Common myeloid progenitor, CD34-positive (primary cell): ENCODE measurements at regions not wholly inside any gene's neighbourhood (a gene's known extent, or its start where the extent isn't known, plus 50 kb on each side); places are given as distances from the start of the nearest gene placed in this dataset.

ENCODE experiments used
- CTCF ChIA-PET: fragments of 350-600 bp; sonication (Branson Sonifier 250); formaldehyde crosslinking; loops from one replicate; lab custom pipeline; 2021; ENCODE audit warnings: antibody characterized with exemption; lab: Charles Lee
- POLR2A ChIA-PET: fragments of 350-600 bp; sonication (Branson Sonifier 250); formaldehyde crosslinking; loops from one replicate; lab custom pipeline; 2021; ENCODE audit warnings: antibody characterized with exemption; lab: Charles Lee
- DNase-seq, 3 donors: peaks; one replicate each; pipeline versions ENCODE4 v3.0.0 to v3.0.0-alpha.2; 2013
- H3K27ac ChIP-seq, 2 experiments: 1 replicate in 1 of 2; 2 replicates in 1 of 2; pipeline ENCODE4 v1.7.0; 2013; ENCODE audit warnings: inconsistent platforms in 2 of 2, low read length in 2 of 2, mild to moderate bottlenecking in 2 of 2, low read depth in 1 of 2, moderate library complexity in 1 of 2; ENCODE audit not compliant: severe bottlenecking in 2 of 2, insufficient read depth in 1 of 2, poor library complexity in 1 of 2
- H3K27me3 ChIP-seq, 5 experiments: replicated peaks in 2 of 5; 1 replicate in 3 of 5; 2 replicates in 2 of 5; pipeline versions ENCODE4 v1.6.1 to v1.7.0; 2013; ENCODE audit warnings: low read length in 4 of 5, mild to moderate bottlenecking in 2 of 5, moderate library complexity in 2 of 5, inconsistent platforms in 1 of 5; ENCODE audit not compliant: insufficient read depth in 5 of 5, control insufficient read depth in 4 of 5
- H3K36me3 ChIP-seq, 4 experiments: 1 replicate in 2 of 4; 2 replicates in 2 of 4; pipeline versions ENCODE4 v1.6.1 to v1.7.0; 2013; ENCODE audit warnings: low read length in 3 of 4, control low read depth in 1 of 4, mild to moderate bottlenecking in 1 of 4; ENCODE audit not compliant: control insufficient read depth in 4 of 4, insufficient read depth in 4 of 4
- H3K4me1 ChIP-seq, 4 experiments: 1 replicate in 3 of 4; 2 replicates in 1 of 4; pipeline versions ENCODE4 v1.6.1 to v1.7.1; 2013; ENCODE audit warnings: low read length in 3 of 4, mild to moderate bottlenecking in 3 of 4, control low read depth in 1 of 4, inconsistent platforms in 1 of 4, moderate library complexity in 1 of 4; ENCODE audit not compliant: control insufficient read depth in 4 of 4, insufficient read depth in 4 of 4; ENCODE audit errors: control extremely low read depth in 1 of 4
- H3K4me3 ChIP-seq, 7 experiments: 1 replicate in 4 of 7; 2 replicates in 3 of 7; pipeline versions ENCODE4 v1.5.1 to v1.7.0; 2013; ENCODE audit warnings: mild to moderate bottlenecking in 7 of 7, low read length in 6 of 7, moderate library complexity in 6 of 7, inconsistent platforms in 2 of 7, low read depth in 2 of 7, control low read depth in 1 of 7; ENCODE audit not compliant: insufficient read depth in 4 of 7, control insufficient read depth in 1 of 7; ENCODE audit errors: extremely low read depth in 1 of 7
- H3K9me3 ChIP-seq, 5 experiments: 1 replicate in 4 of 5; 2 replicates in 1 of 5; pipeline versions ENCODE4 v1.6.1 to v1.7.1; 2013; ENCODE audit warnings: low read length in 4 of 5, mild to moderate bottlenecking in 2 of 5, inconsistent platforms in 1 of 5, low read depth in 1 of 5, moderate library complexity in 1 of 5; ENCODE audit not compliant: control insufficient read depth in 4 of 5, insufficient read depth in 2 of 5; ENCODE audit errors: control extremely low read depth in 1 of 5
- WGBS: methylation state at CpG from one replicate; pipeline ENCODE4 v1.1.5; 2013; ENCODE audit not compliant: insufficient coverage; 5-methylcytosine and 5-hydroxymethylcytosine counted together

- no peak overlapping the region for H3K27ac ChIP-seq
- peaks cover 0 to 20% (median 11%) of the 10 kb centered on the region in 5 experiments for H3K9me3 ChIP-seq
- peaks cover 0 to 14% (median 0%) of the 10 kb centered on the region in 5 experiments for H3K27me3 ChIP-seq
- no peaks in the 10 kb centered on the region for H3K36me3 ChIP-seq
- H3K4me3 ChIP-seq, result no peak overlapping the region
- H3K4me1 ChIP-seq, result no peaks in the 10 kb centered on the region
- CTCF ChIA-PET, result no interaction called here
- DNase-seq, result no peak
- WGBS, result 89% methylated on average over 6 of the region's 8 CpGs
- POLR2A ChIA-PET, result interaction anchor here (0.6 kb wide), 1 partner anchor 88 kb away, joined by 3 read pairs; no protein-coding TSS in a partner anchor
Observed at GRCh38 chr22:27259433-27259832, 542.1 kb downstream of the MN1 start.

- H3K4me3 ChIP-seq, result no peak overlapping the region
- peaks cover 0 to 12% (median 7%) of the 10 kb centered on the region in 5 experiments for H3K9me3 ChIP-seq
- ChIA-PET POLR2A (interaction anchor here (0.6 kb wide), 1 partner anchor 87 kb away, joined by 3 read pairs; no protein-coding TSS in a partner anchor), CTCF (no interaction called here)
- no peaks in the 10 kb centered on the region for H3K4me1 ChIP-seq
- H3K27me3 ChIP-seq, result peaks cover 0 to 14% (median 0%) of the 10 kb centered on the region in 5 experiments
- WGBS, result 85% methylated on average over 5 of the region's 6 CpGs
- H3K36me3 ChIP-seq, result no peaks in the 10 kb centered on the region
- DNase-seq, result no peak
- H3K27ac ChIP-seq, result no peak overlapping the region
Observed at GRCh38 chr22:27260087-27260698, 541.4 kb downstream of the MN1 start.

- no peak overlapping the region for H3K27ac ChIP-seq
- H3K4me3 ChIP-seq, result no peak overlapping the region
- H3K9me3 ChIP-seq, result peaks cover 0 to 2% (median 0%) of the 10 kb centered on the region in 5 experiments
- POLR2A ChIA-PET, result interaction anchor here (0.5 kb wide), 1 partner anchor 742 kb away, joined by 5 read pairs; no protein-coding TSS in a partner anchor
- H3K4me1 ChIP-seq, result no peaks in the 10 kb centered on the region
- CTCF ChIA-PET, result no interaction called here
- H3K27me3 ChIP-seq, result peaks cover 0 to 14% (median 0%) of the 10 kb centered on the region in 5 experiments
- no peak for DNase-seq
- H3K36me3 ChIP-seq, result no peaks in the 10 kb centered on the region
- WGBS, result 84% methylated on average over 9 of the region's 10 CpGs
Observed at GRCh38 chr22:27262361-27262760, 539.2 kb downstream of the MN1 start.

DNA sequence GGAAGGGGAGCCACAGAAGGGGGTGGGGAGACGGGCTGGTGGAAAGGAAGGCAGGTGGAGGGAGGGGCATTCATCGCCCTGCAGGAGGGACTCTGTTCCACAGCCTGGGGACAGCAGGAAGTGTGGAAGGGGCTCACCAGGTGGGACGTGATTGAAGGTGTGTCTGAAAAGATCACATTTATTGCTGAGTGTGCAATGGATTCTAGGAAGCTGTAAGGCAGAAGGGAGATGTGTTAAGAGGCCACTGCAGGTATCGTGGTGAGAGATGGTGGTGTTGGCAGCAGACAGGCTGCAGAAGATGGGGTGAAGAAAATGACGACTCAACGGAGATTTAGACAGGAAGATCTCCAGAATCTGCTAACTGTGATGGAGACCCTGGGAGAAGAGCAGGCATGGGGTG, 537.4 kb downstream of the MN1 start:
- Histone ChIP-seq H3K4me1 (no peaks in the 10 kb centered on the region), H3K4me3 (no peak overlapping the region), H3K27me3 (peaks cover 0 to 10% (median 1%) of the 10 kb centered on the region in 5 experiments), H3K9me3 (peaks cover 0 to 2% (median 0%) of the 10 kb centered on the region in 5 experiments), H3K36me3 (no peaks in the 10 kb centered on the region), H3K27ac (no peak overlapping the region)
- WGBS, result 73% methylated on average over 6 of the region's 6 CpGs
- POLR2A ChIA-PET, result no interaction called here
- DNase-seq, result no peak
- CTCF ChIA-PET, result no interaction called here

DNA sequence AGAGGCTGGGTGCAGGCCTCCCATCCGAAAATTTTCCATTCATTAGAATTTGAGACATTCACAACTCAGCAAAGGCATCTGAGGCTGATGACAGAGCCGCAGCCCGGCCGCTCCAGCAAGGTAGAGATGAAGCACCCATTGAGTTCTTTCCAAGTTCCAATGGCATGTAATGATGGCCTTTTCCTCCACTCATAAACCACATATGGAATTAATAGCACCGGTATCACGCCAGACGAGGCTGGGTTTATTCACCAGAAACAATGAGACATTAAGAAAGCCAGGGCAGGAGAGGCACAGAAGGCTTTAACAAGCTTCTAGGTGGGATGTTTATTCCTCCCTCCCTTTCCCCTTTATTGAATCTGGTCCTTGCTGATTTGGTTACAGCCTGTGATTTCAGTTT, 534.4 kb downstream of the MN1 start:
- H3K36me3 ChIP-seq, result no peaks in the 10 kb centered on the region
- H3K27me3 ChIP-seq, result peaks cover 0 to 28% (median 17%) of the 10 kb centered on the region in 5 experiments
- POLR2A ChIA-PET, result no interaction called here
- H3K4me1 ChIP-seq, result no peaks in the 10 kb centered on the region
- DNase-seq, result no peak
- WGBS, result 100% methylated on average over 4 of the region's 7 CpGs
- no peak overlapping the region for H3K27ac ChIP-seq
- peaks cover 0 to 2% (median 0%) of the 10 kb centered on the region in 5 experiments for H3K9me3 ChIP-seq
- no peak overlapping the region for H3K4me3 ChIP-seq
- CTCF ChIA-PET, result no interaction called here

- peaks cover 0 to 2% (median 0%) of the 10 kb centered on the region in 5 experiments for H3K9me3 ChIP-seq
- H3K4me3 ChIP-seq, result no peak overlapping the region
- no peak overlapping the region for H3K27ac ChIP-seq
- no peaks in the 10 kb centered on the region for H3K36me3 ChIP-seq
- ChIA-PET POLR2A (no interaction called here), CTCF (no interaction called here)
- WGBS, result 69% methylated on average over 2 of the region's 5 CpGs
- no peaks in the 10 kb centered on the region for H3K4me1 ChIP-seq
- peak in 1 of 3 donors; percentile 6 for DNase-seq
- peaks cover 0 to 50% (median 22%) of the 10 kb centered on the region in 5 experiments for H3K27me3 ChIP-seq
Observed at GRCh38 chr22:27269751-27270543, 531.6 kb downstream of the MN1 start.
